Erythroblast (primary cell): ENCODE measurements at regions not wholly inside any gene's neighbourhood (a gene's known extent, or its start where the extent isn't known, plus 50 kb on each side); places are given as distances from the start of the nearest gene placed in this dataset.

Source experiments
- GATA1 ChIP-seq: IDR thresholded peaks from 2 replicates; pipeline ENCODE4 v1.6.1; 2011; ENCODE audit warnings: low read depth, mild to moderate bottlenecking, control low read depth, low read length, moderate library complexity
- POLR2A ChIP-seq: IDR thresholded peaks from 2 replicates; pipeline ENCODE4 v1.6.1; 2011; ENCODE audit warnings: mild to moderate bottlenecking, low read length

DNA sequence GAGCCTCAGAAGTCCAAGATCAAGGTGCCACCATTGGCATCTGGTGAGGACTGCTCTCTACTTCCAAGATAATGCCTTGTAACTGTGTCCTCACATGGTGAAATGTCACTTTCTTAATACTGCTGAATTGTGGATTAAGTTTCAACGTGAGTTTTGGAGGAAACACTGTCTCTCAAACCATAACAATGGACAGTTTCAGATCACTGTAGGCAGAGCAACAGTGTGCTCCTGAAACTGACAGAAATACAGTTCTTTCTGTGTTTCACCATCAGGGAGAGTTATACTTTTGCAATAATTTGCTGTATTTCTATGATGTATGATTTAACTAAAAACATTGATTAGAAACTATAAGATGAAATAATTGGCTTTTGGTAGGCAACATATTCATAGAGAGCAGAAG, 1780.5 kb upstream of the CDH6 start:
- no peak for TF ChIP-seq POLR2A
- TF ChIP-seq GATA1 = no peak
